IPS-NIHi7 (cell line): ENCODE measurements at regions not wholly inside any gene's neighbourhood (a gene's known extent, or its start where the extent isn't known, plus 50 kb on each side); places are given as distances from the start of the nearest gene placed in this dataset.
"Not testable (repeated sequence)": the region's sequence is repeated elsewhere in the genome, so short reads cannot be mapped to it uniquely, and the experiment has no call there.

Source experiments
- DNase-seq: peaks from one replicate; pipeline ENCODE4 v3.0.0; 2012; ENCODE audit warnings: mixed read lengths; ENCODE audit errors: extremely low spot score

GRCh38 chr13:50644081-50644871 lies 199.2 kb downstream of the DLEU7 start:
- DNase-seq = no peak

DNA sequence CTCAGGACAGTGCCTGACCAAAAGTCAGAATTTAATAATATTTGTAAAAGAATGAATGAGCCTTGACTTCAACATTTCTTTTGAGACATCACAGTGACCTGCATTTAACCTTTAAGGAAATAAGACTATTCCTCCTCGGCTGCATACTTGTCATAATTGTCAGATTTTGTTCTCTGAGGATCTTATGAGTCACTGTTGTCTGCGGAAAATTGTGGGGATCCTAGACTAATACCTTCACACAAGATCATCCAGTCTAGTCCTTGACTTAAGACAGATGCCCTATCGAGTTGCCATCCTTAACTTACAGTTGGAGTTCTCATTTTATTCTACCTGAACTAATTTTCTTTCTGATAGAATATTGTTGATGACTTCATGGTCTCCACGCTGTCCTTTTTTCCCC lies 198.4 kb downstream of the DLEU7 start:
- no peak for DNase-seq

DNA sequence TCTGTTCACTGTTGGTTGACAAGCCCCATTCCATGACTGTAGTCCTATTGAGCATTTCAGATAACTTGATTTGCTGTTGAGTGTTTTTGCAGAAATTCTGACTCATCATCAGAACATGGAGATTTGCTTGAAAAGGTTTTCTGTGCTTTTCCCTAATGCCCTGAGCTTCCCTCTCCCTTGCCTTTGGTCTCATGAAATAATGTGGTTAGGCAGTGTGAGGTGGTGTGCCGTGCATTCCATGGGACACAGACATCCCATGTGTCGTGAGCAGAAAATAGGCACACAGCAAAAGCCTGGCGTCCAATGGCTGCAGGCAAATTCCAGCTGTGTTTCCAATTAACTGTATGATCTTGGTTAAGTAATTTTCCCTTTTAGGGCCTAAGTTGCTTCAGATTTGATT lies 197.4 kb downstream of the DLEU7 start:
- no peak for DNase-seq

- no peak for DNase-seq
Measured at GRCh38 chr13:50649211-50649610, 194.3 kb downstream of the DLEU7 start.

DNA sequence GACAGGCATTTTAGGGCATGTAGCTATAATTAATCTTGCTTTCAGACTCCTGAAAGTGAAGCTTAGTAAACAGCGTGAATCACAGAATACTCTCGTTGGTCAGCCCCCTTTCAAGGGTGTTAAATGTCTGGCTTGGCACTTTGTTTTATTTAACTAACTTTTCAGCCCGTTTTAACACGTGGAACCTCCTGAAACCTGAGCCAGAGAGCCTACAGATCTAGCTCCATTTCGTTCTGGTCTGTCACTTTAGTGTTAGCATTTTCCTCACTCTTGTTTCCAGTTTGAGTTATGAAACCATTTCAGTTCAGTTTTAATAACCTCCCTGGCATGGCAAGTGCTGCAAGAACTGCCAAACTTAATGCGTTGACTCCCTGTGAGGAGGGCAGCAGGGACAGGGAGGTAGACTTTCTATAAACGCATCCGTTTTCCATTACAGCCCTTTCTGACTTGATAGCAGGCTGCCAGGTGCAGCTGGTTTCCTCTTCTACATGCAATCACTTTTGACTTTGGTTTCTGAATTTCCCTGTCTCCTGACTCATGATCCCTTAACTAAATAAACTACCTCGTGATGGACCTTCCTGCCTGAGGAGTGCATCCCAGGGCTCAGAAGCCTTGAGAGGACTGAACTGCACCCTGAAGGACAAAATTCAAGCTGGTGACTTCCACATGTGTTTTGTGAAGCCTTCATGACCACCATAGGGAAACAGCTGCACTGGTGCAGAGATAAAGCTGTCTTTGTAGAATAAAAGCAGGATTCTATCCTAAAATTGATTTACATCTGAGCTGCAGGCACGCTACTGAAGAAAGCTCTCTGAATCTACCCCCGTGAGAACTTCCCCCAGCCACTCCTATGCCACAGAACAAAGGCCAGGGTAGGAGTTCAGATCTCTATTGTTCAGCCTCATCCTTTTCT lies 192.6 kb downstream of the DLEU7 start:
- no peak for DNase-seq

DNA sequence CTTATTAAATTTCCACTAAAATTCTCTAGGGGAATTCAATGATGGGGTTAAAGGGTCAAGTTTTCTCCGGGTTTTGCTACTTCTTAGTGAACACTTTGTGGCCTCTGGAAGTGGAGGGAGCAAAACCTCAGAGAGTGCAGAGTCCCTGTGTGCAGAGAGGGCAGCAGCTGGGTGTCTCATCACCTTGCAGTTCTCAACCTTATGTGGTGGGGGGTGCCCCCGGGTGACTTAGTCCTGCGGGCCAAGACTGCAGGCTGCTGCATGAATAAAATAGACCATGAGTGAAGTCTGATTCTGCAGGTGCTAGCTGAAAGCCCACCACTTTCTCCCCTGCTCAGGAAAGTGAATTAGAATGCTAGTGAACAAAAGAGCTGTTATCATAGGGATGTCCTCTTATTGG lies 191.6 kb downstream of the DLEU7 start:
- DNase-seq = no peak

GRCh38 chr13:50654331-50654730 lies 189.2 kb downstream of the DLEU7 start:
- DNase-seq = no peak

GRCh38 chr13:50661881-50662280 lies 181.6 kb downstream of the DLEU7 start:
- DNase-seq = not testable (repeated sequence)

GRCh38 chr13:50664951-50665350 lies 178.5 kb downstream of the DLEU7 start:
- no peak for DNase-seq

- no peak for DNase-seq
Measured at GRCh38 chr13:50668049-50668448, 175.4 kb downstream of the DLEU7 start.

GRCh38 chr13:50668691-50669271 lies 174.7 kb downstream of the DLEU7 start:
- DNase-seq = no peak

- no peak for DNase-seq
Measured at GRCh38 chr13:50670272-50670671, 173.2 kb downstream of the DLEU7 start.

DNA sequence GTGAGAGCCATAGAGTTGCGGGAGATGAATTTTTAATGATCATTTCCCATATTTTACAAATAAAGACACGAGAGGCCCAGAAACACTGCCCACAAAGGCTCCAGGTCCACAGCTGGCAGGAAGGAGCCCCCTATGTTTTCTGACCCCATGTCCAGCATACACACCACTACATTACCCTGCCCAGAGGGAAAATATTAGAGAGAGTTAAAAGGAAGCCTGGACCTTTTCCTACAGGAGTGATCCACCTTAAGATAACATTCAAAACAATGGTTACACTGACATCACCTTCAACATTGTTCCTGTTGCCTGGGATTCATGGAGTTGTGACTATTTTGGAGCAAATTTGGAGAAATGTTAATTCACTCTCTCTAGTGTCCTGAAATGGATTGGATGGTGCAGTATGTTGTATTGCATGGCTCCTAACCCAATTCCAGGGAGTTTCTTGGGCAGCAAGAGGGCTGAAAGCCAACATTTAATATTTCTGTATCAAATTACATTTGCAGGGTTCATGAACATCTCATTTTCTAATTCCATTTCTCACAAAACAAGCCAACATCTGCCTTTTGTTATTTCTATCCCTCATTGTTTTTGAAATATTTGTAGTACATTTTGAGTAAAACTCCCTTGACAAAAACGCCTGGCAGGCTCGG lies 172.5 kb downstream of the DLEU7 start:
- DNase-seq = no peak

GRCh38 chr13:50671497-50671850 lies 172.0 kb downstream of the DLEU7 start:
- DNase-seq = no peak

DNA sequence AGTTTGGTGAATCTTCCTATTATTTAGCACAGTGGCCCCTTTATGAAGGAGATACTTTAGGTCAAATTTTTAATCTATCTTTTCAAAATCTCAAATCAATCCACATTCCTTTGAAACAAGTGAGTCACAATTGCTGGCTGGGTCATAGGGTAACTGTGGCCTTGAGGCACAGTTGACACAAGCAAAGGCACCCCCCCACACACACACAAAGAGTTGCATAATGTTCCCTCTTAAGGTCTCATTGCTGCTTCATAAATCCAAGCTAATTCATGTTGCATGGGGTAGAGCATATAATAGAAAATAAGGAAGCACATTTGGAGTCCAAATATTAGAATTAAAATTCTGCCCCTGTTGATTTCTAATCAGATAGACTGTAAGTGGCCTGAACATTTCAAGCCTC lies 171.5 kb downstream of the DLEU7 start:
- no peak for DNase-seq

- DNase-seq = no peak
Measured at GRCh38 chr13:50675651-50676050, 167.8 kb downstream of the DLEU7 start.

GRCh38 chr13:50676602-50677001 lies 166.9 kb downstream of the DLEU7 start:
- no peak for DNase-seq

- DNase-seq = no peak
Measured at GRCh38 chr13:50677258-50677657, 166.2 kb downstream of the DLEU7 start.

DNA sequence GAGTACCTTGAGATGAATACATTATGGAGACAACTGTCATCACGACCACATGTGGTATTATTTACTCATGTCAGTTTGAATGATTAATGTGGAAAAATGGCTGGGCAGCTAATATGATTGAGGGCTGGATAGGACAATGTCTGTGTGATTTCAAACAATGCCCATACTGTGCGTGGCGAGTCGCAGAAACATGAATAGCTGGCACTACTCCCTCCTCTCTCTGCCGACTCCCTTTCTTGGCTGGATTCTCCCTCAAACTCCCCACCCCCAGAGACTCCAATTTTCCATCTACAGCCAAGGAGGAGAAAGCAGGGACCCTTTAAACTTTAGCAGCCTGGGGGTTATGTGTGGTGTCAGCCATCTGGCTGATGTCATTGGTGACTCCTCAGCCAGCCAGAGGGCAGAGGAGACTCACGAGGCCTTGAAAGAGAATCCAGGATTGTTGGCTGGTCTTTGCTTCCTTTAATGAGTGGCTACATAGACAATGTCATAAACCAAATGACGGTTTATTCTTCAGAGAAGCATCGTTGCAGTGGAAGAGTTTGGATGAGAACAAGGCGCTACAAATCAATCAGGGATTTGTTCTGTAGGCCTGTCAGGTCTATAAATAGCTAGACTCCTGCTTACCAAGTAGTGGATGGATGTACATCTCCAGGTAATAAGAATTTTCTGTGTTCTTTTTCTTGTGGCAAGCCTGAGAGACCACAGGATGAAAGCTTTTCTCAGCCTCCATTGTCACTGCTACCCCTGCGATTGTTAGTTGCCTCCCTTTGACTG lies 165.6 kb downstream of the DLEU7 start:
- DNase-seq = no peak

DNA sequence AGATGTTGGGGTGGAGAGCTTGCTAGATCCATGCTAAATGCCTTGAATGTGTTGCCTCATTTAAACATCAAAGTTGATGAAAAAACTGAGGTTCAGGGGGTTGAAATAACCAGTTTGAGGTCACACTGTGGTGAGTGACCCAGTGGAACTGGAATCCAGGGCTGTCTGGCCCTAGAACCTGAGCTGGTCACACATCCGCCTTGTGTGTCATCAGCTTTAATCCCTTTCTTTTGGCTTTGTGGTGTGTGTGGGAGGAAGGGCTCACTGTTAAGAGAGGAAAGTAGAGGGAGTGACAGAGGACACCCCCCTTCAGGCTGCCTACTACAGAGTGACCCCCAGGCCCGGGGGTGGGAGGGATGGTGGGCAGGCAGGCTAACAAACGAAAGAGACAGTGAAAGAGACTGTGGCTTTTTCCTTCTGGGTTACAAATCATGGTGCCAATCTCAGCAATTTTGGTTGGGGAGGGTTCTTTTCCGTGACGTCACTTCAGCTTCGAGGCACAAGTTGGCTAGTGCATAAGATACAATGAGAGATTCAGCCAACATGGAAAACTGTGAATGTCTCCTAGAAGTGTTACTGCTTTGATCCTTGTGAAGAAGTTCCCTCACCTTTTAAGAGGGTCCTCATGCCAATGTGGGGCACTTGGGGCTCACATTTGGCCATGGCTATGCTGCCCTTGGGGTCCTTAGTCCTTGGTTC lies 164.9 kb downstream of the DLEU7 start:
- no peak for DNase-seq

DNA sequence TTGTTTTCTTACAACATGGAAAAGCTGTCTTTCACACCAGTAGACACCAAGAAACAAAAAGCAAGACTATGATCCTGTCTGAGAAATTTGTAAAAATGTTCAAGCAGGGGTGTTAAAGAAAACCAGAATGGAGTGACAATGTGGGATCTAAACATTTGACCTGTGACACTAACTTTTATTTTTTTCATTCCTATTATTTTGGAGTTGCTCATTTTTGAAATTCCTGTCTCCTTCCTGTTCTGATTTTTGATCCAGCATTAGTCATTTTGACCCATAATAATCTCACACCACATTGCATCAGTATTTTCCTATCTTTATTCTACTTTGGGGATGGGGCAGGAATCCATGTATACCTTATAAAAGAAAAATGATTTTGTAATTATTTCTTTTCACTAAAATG lies 164.2 kb downstream of the DLEU7 start:
- no peak for DNase-seq
